ENCODE measurements at regions not wholly inside any gene's neighbourhood (a gene's known extent, or its start where the extent isn't known, plus 50 kb on each side); places are given as distances from the start of the nearest gene placed in this dataset.

- TF ChIP-seq ZBTB2 (IDR thresholded peaks at IDR 0.05) (peak; percentile 51; the same call in 1 of the 2 replicates), ETV5 (CRISPR knock-in tag; IDR thresholded peaks at IDR 0.05; ENCODE audit: low read depth) (no peak), HES1 (IDR thresholded peaks at IDR 0.05; ENCODE audit: low read depth) (peak; percentile 22; the same call in 1 of the 2 replicates), HMBOX1 (IDR thresholded peaks at IDR 0.05) (peak; percentile 86), ZBTB11 (CRISPR knock-in tag; IDR thresholded peaks at IDR 0.05) (0 out of 6 replicates have a peak, but pooled peaks of 1 of the 3 experiments have one; percentile 13), NCOA2 (IDR thresholded peaks at IDR 0.05; ENCODE audit: partially characterized antibody in 2 of 2) (peak in 1 of 2 experiments; percentile 31), TCF3 (CRISPR knock-in tag; IDR thresholded peaks at IDR 0.05) (peak; percentile 95), CBFA2T3 (IDR thresholded peaks at IDR 0.05) (peak; percentile 97), HLTF (IDR thresholded peaks at IDR 0.05) (0 out of 2 replicates have a peak, but pooled peaks have one; percentile 39), ZEB2 (IDR thresholded peaks at IDR 0.05) (peak; percentile 37; the same call in 1 of the 2 replicates), PBX2 (CRISPR knock-in tag; IDR thresholded peaks at IDR 0.05; ENCODE audit: low read depth) (no peak), PBX2 (tag; conservative IDR thresholded peaks at IDR 0.05; ENCODE audit: low read depth) (peak; percentile 74), TCF15 (CRISPR knock-in tag; IDR thresholded peaks at IDR 0.05) (no peak), SMARCA4 (IDR thresholded peaks at IDR 0.05) (peak; percentile 67)
Measured at GRCh38 chr1:70674941-70675685, 264.0 kb downstream of the CTH start (continued).

All from K562 (cell line).